ENCODE measurements at regions not wholly inside any gene's neighbourhood (a gene's known extent, or its start where the extent isn't known, plus 50 kb on each side); places are given as distances from the start of the nearest gene placed in this dataset.
"Not testable (repeated sequence)": the region's sequence is repeated elsewhere in the genome, so short reads cannot be mapped to it uniquely, and the experiment has no call there.

DNA sequence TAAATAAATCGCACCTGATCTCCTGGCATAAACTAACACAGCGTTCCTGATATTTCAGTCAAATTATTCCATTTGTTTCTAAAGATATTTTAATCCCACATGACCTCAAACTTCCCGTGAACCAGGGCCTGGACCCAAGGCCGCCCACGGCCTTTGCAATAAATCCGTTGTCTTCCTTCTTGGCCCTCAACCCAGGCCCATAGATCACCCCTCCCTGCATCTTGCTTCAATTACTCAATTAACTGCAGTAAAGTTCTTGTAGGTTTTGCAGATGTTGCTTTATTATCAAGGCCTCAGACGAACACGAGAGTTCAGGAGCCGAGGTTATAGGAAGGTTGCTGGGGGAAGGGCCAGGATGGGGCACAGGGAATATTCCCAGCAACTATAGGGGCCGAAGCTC is 249.4 kb downstream of the RAB11FIP2 start:
- no peak for DNase-seq

DNA sequence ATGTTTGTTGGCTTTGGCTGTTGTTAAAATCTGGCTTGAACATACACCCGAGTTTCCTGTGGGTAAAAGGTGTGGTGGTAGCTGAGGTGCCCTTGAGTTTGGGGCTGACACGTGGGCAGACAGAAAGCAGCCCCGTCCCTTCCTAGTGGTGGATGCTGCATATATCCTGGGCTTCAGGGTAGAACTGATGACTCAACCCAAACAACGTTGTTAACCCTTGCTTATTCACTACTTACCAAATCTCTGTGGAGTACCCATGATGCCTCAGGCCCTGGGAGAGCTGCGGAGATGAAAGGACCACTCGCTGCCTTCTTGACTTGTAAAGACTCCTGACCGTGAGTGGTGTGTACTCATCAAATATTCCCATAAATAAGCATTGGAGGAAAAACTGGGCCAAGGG is 245.1 kb downstream of the RAB11FIP2 start:
- no peak for DNase-seq

DNA sequence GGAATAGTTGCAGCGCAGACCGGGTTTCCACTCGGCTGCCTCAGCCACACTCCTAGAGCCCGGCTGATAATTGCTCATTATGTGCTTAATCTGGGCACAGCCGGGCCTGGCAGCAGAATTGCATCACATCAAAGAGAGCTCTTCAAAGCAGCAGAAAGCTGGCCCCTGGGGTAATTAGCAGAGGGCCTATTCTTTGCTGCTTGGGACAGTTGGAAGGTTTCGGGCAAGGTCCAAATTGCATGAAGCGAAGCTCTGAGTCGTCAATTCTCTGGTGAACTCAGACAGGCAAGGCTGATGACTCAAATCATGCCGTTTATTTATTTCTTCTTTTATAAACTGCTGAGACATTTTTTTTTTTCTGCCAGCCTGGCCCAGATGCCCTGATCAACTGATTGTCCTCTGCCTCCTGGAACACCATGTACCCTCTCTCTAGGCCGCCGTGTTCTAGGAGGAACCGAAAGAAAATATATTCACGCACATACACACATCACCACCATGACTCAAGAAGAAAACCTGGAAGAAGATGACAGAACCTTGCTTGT is 242.2 kb downstream of the RAB11FIP2 start:
- DNase-seq: no peak

DNA sequence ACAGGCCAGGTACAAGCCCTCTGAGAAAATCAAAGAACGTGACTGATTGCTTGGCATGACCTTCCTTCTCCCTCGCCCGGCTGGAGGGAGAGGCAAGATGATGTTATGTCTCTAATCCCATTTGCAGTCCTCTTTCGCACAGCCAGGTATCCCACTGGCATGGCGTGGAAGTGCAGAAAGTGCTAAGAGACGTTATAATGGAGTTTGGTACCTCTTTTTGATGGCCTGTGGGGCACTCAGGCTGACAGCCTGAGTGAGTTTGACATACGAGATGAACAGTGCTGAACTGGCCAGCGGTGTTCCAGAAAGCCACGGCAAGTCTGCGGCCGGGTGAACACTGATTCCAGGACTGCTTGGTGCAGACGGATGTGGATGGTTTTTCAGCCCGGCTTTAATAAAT is 241.6 kb downstream of the RAB11FIP2 start:
- DNase-seq: no peak

DNA sequence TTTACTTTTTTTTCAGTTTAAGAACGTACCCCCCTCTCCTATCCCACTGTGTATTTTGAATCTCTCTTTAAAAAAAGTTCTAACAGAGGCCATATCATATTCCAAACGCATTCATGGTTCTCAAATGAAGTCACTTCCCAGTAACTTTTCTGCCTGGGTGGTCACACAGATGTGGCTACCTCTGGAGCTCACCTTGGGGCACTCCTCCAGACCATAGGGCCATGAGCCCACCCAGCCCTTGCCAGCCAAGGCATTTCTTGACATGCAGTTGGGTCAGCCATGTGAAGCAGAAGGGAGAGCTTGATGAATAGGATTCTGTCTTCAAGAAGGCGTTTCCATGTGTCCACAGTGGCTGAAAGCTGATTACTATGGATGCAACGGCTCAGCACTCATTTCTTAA is 239.3 kb downstream of the RAB11FIP2 start:
- DNase-seq: no peak

DNA sequence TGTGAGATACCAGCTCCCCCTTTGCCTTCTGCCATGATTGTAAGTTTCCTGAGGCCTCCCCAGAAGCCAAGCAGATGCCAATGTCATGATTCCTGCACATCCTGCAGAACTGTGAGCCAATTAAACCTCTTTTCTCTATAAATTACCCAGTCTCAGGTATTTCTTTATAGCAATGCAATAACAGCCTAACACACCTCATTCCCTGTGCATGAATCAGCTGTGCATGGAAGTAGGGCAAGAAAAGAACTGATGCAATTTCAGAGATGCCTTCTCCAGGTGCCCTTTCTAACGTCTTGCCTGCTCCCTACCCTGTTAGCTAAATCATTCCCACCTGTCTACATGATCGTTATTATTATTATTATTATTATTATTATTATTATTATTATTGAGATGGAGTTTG is 230.9 kb downstream of the RAB11FIP2 start:
- not testable (repeated sequence) for DNase-seq

DNA sequence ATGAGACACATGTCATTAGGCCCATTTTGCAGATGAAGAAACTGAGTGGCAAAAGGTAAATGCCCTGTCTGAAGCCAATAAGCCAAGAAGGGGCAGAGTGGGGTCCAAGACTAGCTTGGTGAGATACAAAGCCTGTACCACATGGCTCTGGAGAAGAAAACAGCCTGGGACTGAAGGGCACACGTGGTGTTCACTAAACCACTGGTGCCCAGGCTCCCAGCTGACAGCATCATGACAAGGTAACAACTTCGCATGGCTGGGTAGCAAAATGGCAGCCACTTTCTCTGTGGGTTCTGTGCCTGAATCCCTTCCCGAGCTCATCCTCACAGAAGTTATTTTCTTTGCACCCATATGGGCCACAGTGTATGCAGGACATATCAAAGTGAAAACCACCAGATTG is 229.6 kb downstream of the RAB11FIP2 start:
- DNase-seq: no peak

DNA sequence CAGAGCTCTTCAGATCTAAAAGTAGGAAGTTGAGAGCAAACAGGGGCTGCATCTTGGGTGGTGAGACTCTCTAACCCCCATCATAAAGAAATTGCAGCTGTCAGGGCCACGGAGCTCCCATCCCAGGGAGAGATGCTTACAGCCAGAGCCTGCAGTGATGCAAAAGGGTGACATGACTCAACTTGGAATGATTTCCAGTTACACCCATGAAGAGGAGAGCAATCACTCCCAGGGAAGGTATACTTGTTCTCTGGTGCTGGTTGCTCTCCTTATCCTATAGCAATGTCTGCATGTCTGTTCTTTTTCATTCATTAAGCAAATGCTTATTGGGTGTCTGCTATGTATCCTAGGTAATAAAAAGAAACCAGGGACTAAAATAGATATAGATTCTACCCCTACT is 228.0 kb downstream of the RAB11FIP2 start:
- no peak for DNase-seq

DNA sequence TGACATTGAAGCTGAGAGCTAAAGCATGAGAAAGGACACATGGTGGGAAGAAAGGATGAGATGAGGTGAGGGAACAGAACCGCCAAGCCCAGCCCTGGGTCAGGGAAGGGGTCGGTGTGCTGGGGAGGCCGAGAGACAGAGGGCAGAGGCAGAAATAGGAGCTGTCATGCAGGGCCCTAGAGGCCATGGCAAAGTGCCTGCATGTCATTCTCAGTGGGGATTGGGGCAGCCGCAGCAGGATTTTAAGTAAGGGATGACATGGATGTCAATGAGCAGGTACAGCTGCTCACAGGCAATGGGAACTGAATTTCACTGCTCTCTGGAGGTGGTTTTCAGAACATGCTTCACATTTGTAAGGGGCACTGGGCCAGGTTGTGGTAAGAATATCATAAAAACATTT is 227.4 kb downstream of the RAB11FIP2 start:
- no peak for DNase-seq

DNA sequence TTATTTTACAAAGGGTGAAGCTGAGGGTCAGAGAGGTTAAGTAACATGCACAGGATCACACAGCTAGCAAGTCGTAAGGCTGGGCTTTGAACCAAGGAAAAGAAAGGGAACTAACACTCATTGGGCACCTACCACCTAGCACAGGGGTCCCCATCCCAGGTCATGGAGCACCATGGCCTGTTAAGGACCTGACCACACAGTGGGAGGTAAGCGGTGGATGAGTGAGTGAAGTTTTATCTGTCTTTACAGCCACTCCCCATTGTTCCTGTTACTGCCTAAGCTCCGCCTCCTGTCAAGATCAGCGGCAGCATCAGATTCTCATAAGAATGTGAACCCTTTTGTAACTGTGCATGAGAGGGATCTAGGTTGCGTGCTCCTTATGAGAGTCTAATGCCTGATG is 222.8 kb downstream of the RAB11FIP2 start:
- DNase-seq: no peak

DNA sequence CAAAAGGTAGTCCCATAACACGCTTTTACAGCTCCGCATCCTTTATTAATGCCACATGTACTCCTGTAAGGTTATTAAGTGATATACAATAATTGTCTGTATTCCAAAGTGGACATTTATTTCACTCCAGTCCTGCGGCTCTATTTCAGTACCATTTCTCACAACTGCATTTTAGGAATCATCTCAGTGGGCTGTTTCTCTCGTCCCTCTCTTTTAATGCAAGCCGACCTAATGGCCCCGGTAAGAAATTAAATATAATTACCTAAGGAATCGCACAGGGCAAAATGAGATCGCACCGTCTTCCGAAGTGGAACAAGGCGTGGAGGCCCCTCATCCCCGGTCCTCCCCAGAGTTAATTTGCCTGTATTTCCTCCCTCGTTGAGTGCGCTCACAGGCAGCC is 216.5 kb downstream of the RAB11FIP2 start:
- no peak for DNase-seq

DNA sequence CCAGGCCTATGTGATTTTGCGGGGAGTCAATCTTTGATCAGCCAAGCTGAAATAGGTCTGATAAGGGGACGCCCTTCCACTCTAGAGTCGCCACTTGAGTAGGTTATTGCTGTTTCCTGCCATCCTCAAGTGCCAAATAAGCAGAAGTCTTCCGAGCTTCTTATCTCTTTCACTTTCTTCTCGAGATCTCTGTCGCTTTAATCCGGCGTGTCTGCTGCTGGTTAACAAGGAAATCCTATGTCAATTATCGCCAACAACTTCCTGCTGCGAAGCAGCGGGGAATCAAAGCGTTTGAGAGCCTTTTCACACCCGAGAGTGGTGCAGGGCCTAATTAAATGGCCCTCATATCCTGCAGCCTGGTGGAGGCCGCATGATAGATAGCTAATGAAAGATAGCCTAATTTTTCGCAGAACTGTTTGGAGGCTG is 215.9 kb downstream of the RAB11FIP2 start:
- no peak for DNase-seq

DNA sequence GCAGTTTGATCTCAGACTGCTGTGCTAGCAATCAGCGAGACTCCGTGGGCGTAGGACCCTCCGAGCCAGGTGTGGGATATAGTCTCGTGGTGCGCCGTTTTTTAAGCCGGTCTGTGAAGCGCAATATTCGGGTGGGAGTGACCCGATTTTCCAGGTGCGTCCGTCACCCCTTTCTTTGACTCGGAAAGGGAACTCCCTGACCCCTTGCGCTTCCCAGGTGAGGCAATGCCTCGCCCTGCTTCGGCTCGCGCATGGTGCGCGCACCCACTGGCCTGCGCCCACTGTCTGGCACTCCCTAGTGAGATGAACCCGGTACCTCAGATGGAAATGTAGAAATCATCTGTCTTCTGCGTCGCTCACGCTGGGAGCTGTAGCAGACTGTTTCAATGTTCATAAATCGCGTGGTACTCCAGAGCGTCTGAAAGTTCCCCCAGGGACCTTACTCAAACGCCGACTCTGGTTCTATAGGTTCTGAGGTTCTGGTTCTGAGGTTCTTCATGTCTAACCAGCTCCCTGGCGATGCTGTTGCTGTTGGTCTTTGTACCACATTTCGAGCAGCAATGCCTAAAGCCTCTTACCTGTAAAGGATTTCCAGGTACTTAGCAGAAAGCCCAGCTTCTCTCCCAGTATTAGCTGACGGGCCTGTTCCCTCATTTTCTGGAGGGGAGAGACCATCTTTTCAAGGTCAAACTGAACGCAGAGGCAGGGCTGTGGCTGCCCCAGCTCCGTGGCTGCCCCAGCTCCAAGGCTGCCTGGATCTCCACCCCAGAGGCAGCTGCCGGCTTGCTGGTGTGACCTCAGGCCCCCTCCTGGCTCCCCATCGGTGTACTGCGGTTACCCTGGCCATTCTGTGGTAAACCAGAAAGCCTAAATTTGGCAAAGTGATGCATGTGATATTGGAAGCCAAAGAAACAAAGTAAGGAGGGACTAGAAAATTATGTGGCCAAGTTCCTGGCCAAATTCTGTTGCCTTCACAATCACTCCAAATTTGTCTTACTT is 207.9 kb downstream of the RAB11FIP2 start:
- DNase-seq: not testable (repeated sequence)

DNA sequence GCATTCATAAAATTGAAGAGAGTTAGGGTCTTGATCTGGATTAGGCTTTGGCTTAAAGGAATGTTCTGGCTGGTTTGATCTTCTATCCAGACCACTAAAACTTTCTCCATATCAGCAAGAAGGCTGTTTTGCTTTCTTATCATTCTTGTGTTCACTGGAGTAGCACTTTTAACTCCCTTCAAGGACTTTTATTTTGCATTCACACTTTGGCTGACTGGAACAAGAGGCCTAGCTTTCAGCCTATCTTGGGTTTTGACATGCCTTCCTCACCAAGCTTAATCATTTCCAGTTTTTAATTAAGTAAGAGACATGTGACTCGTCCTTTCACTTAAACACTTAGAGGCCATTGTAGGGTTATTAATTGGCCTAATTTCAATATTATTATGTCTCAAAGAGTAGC is 190.3 kb downstream of the RAB11FIP2 start:
- DNase-seq: not testable (repeated sequence)

DNA sequence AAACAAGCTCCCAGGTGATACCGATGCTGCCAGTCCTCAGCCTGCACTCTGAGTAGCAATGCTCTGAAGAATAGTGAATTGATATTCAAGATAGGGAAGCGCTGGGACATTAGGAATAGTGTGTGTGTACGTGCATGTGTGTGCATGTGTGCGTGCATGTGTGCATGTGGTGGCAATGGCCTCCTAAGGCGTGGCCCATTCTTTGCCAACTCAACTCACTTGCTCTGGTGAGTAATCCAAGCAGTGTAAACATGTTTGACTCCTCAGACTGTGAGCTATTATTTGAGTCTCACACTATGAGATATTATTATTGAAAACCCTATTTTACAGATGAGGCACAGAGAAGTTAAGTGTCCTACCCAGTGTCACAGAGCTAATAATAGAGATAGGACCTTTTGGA is 186.6 kb downstream of the RAB11FIP2 start:
- no peak for DNase-seq

DNA sequence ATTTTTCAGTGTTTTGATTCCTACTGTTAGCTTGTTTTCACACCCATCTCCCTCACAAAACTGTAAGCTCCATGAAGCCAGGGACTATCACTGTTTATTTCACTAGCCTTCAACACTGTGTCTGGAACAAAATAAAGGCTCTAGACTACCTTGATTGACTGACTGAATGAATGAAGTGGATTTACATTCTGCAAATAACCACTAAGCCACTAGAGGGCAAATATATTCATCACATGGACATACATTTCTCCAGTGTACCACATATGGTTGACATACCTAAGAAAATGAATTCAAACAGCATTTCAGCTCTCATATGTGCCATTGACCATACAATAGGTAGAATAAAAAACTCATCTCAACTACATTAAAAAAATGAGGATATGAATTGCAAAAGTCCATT is 185.9 kb downstream of the RAB11FIP2 start:
- DNase-seq: no peak

DNA sequence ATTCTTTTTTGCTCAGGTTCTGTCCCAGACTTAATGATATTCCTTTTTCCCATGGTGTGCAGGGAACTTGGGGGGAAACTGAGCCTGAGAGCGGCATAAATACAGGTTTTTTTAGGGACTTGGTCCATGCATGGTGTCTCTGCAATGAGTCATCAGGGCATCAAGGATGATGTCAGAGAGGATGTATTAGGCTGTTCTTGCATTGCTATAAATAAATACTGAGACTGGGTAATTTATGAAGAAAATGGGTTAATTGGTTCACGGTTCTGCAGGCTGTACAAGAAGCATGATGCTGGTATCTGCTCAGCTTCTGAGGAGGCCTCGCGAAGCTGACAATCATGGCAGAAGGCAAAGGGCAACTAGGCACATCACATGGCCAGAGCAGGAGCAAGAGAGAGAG is 185.4 kb downstream of the RAB11FIP2 start:
- no peak for DNase-seq

DNA sequence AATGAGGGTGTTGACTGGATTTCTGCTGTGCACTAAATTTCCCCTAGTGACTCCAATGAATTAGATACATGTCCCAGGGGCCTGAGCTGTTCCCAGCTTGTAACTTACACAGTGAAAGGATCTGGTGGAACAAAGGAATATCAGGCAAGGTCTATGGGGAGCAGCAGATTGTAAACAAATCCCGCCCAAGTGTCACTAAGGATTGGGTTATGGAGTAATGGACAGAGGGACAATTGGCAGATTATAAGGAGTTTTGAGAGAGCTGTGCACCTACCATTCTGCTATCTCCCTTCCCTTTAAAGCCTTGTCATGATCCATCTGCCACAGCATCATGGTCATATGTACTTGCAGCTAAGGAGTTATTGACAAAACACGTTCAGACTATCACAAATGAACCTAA is 183.0 kb downstream of the RAB11FIP2 start:
- no peak for DNase-seq

DNA sequence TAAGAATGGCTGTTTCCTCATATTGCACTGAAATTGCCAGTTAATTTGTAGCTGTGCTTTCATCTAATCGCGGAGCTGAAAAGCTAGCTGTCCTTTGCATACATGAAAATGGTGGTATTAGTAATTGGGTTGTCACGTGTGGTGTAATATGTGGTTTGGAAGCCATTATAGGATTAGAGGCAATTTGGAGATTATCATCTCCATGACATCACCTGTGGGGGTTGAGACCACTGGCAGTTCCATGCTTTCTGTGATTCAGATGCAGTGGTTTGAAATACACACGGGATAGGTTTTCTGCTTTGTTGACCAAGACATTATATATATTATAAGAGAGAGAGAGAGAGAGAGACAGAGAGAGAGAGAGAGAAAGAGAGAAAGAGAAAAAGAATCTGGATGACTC is 180.8 kb downstream of the RAB11FIP2 start:
- no peak for DNase-seq

DNA sequence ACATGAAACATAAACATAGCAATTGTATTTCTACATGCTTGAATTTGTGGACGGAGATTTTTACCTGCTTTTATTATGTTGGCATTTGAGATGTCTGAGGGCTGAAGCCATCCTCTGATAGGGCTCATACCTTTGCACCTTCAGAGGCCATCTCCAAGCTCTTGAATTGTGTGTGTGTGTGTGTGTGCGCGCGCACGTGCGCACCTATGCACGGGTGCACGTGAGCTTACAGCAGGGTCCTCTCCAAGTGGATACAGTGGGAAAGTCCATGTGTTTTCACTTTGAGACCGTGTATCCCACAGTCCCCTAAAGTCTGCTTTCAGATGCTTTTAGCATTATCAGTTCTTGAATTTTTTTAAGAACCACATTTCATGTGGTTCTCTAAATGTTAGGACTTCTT is 178.6 kb downstream of the RAB11FIP2 start:
- DNase-seq: no peak

DNA sequence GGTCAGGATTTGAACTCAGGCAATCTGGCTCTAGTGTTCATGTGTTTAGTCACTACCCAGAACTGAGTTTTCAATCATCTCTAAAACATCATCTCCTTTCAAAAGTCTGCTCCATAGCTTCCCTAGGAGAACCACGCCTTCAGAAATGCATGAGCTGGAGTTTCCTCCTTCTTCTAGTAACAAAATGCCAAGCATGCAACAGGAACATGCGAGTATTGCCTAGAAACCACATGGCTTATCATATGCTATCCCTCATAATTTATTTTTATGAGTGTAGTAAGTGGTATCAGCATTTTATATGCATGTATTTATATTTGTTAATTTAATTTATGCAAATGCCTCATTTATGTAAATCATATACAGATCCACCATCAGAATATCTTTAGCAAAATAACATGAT is 170.9 kb downstream of the RAB11FIP2 start:
- DNase-seq: no peak

DNA sequence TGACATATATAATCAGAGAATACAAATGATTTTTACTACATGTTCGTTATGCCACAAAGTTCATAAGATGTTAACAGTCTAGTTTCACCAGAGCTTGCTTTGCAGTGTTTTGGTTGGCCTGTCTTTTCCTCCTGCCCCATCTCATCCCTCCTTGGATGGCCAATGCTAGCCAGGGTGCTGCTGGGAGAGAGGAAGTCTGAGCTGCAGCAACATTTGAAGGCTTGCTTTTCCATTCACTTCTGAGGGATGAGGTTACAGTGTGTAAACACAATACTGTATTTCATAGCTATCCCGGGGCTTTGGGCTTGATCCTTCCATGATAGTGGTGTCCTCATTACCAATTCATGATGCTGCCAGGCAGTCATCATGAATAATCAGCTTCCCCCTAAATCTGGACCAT is 170.5 kb downstream of the RAB11FIP2 start:
- no peak for DNase-seq

DNA sequence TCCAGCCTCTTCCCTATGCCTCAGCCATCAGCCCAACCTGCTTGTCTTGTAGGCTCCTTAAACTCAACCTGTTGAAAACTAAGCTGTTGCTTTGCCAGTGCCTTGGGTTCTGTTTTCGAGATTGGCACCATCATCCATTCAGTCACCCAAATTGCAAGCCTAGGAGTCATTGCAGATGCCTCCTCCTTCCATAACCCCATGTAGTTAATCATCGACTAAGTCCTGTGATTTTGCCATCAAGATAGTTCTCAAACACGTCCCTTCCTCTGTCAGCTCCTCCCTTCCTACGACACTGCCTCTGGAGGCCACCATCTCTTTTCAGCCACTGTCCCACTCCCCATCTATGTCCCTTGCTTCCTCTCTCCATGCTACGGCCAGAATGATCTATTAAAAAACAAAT is 168.1 kb downstream of the RAB11FIP2 start:
- DNase-seq: no peak

DNA sequence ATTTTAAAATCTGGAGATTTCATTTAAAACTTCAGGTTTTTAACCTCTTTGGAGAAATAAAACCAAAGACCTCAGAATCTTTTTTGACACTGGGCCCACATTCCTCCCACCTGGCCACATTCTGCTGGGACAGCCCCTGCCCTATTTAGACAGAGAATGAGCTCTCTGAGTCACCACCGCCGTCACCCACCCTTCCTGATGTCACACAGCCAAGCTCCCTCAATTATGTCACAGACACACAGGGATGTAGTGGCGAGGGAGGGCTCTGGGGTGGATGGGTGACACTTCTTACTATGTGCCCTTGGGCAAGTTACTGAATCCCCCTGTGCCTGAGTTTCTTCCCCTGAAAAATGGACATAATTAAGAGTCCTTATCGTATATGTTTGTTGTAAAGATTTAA is 162.6 kb downstream of the RAB11FIP2 start:
- DNase-seq: no peak

DNA sequence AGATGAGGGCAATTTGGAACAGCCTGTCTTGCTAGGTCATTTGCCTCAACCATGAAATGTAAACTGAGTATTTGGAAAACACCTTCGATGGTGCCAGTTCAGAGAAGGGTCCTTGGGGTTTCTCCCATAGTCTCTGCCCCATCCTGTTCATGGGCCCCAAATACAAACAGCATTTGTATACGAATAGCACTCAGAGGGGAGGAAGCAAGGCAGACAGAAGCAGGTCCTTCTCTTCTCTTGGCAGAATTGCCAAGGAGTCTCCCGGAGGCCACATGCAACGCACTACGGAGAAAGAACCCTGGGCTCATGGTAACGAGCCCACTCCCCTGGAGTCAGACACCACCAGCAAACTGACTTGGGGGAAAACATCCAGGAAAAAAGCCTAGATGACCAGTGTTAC is 162.1 kb downstream of the RAB11FIP2 start:
- DNase-seq: no peak
